Liver (tissue), 3 donors: ENCODE measurements at regions not wholly inside any gene's neighbourhood (a gene's known extent, or its start where the extent isn't known, plus 50 kb on each side); places are given as distances from the start of the nearest gene placed in this dataset.

Source experiments
- CTCF ChIP-seq: fragments of 150-350 bp; IDR thresholded peaks from 2 replicates; pipeline ENCODE4 v1.5.1; 2017; ENCODE audit warnings: improper control_type of control experiment, low read depth, low read length; ENCODE audit not compliant: missing input control
- EGR1 ChIP-seq, 2 donors: IDR thresholded peaks; 2 replicates each; pipeline ENCODE4 v1.6.1; 2016 to 2018; ENCODE audit warnings: antibody characterized with exemption in 2 of 2, low read depth in 2 of 2
- FOXA1 ChIP-seq: IDR thresholded peaks from 2 replicates; pipeline ENCODE4 v1.6.1; 2016; ENCODE audit warnings: antibody characterized with exemption
- GABPA ChIP-seq, 2 donors: IDR thresholded peaks in 1 of 2; conservative IDR thresholded peaks in 1 of 2; 2 replicates each; pipeline ENCODE4 v1.6.1; 2016; ENCODE audit warnings: antibody characterized with exemption in 2 of 2, mild to moderate bottlenecking in 1 of 2, moderate library complexity in 1 of 2
- JUND ChIP-seq, 2 donors: IDR thresholded peaks; 2 replicates each; pipeline ENCODE4 v1.6.1; 2016; ENCODE audit warnings: antibody characterized with exemption in 2 of 2
- NR2F2 ChIP-seq: IDR thresholded peaks from 2 replicates; pipeline ENCODE4 v1.6.1; 2016; ENCODE audit warnings: antibody characterized with exemption
- RAD21 ChIP-seq, 2 donors: IDR thresholded peaks; 2 replicates each; pipeline ENCODE4 v1.6.1; 2016; ENCODE audit warnings: antibody characterized with exemption in 2 of 2, mild to moderate bottlenecking in 2 of 2
- REST ChIP-seq: IDR thresholded peaks from 2 replicates; pipeline ENCODE4 v1.6.1; 2016; ENCODE audit warnings: antibody characterized with exemption, mild to moderate bottlenecking
- RXRA ChIP-seq, 2 donors: IDR thresholded peaks; 2 replicates each; pipeline ENCODE4 v1.6.1; 2017 to 2018; ENCODE audit warnings: antibody characterized with exemption in 2 of 2, mild to moderate bottlenecking in 1 of 2
- TAF1 ChIP-seq: conservative IDR thresholded peaks from 2 replicates; pipeline ENCODE4 v1.6.1; 2016; ENCODE audit warnings: antibody characterized with exemption, mild to moderate bottlenecking
- YY1 ChIP-seq: IDR thresholded peaks from 2 replicates; pipeline ENCODE4 v1.6.1; 2016; ENCODE audit warnings: antibody characterized with exemption, mild to moderate bottlenecking
- TF ChIP-seq, protein P1 (sequence below): IDR thresholded peaks from 2 replicates; pipeline ENCODE4 v1.6.1; 2016; ENCODE audit warnings: antibody characterized with exemption
- TF ChIP-seq, protein P2 (sequence below): IDR thresholded peaks from 2 replicates; pipeline ENCODE4 v1.6.1; 2016; ENCODE audit warnings: antibody characterized with exemption
- TF ChIP-seq, protein P3 (sequence below): IDR thresholded peaks from 2 replicates; pipeline ENCODE4 v1.6.1; 2016; ENCODE audit warnings: antibody characterized with exemption
- donor health status: healthy.
- donor health status: healthy.

DNA sequence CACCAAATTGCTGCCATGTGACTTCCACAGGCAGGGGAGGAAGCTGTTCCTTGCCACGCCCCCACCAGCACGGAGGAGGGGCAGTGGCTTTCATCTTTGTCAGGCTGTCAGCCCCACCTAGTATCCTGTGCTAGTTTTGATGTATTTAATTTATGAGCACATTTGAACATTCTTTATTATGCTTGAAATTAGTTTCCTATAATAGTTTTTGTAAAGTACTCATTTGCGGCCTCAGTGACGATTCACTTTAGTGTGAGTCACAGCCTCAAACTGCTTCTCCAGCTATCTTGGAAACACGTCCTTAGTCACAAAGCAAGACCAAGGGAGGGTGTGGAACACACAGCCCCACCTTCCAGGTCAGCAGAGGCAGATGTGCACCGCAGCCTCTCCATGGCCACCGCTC lies 239.9 kb upstream of the ATP10A start:
- TF ChIP-seq CTCF (no peak), REST (no peak), TAF1 (no peak), RXRA (IDR thresholded peaks at IDR 0.05) (no peak), JUND (IDR thresholded peaks at IDR 0.05) (no peak), EGR1 (IDR thresholded peaks at IDR 0.05; ENCODE audit: low read depth in 2 of 2) (no peak), NR2F2 (no peak), RAD21 (IDR thresholded peaks at IDR 0.05) (no peak), GABPA (IDR thresholded peaks at IDR 0.05 in 1 of 2, conservative IDR thresholded peaks at IDR 0.05 in 1 of 2) (no peak), FOXA1 (no peak), YY1 (no peak)
- TF ChIP-seq, protein P1, sequence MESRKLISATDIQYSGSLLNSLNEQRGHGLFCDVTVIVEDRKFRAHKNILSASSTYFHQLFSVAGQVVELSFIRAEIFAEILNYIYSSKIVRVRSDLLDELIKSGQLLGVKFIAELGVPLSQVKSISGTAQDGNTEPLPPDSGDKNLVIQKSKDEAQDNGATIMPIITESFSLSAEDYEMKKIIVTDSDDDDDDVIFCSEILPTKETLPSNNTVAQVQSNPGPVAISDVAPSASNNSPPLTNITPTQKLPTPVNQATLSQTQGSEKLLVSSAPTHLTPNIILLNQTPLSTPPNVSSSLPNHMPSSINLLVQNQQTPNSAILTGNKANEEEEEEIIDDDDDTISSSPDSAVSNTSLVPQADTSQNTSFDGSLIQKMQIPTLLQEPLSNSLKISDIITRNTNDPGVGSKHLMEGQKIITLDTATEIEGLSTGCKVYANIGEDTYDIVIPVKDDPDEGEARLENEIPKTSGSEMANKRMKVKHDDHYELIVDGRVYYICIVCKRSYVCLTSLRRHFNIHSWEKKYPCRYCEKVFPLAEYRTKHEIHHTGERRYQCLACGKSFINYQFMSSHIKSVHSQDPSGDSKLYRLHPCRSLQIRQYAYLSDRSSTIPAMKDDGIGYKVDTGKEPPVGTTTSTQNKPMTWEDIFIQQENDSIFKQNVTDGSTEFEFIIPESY, result no peak
- TF ChIP-seq, protein P2, sequence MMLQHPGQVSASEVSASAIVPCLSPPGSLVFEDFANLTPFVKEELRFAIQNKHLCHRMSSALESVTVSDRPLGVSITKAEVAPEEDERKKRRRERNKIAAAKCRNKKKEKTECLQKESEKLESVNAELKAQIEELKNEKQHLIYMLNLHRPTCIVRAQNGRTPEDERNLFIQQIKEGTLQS, result no peak
- TF ChIP-seq, protein P3, sequence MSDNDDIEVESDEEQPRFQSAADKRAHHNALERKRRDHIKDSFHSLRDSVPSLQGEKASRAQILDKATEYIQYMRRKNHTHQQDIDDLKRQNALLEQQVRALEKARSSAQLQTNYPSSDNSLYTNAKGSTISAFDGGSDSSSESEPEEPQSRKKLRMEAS, result no peak
